RPMI7951 (cell line): ENCODE measurements at regions not wholly inside any gene's neighbourhood (a gene's known extent, or its start where the extent isn't known, plus 50 kb on each side); places are given as distances from the start of the nearest gene placed in this dataset.
A peak's percentile ranks its signal among the peaks of the same experiment; 100 is the strongest.

Experiments
- DNase-seq: peaks from one replicate; pipeline ENCODE4 v3.0.0-alpha.2; 2012; ENCODE audit warnings: low read depth

DNA sequence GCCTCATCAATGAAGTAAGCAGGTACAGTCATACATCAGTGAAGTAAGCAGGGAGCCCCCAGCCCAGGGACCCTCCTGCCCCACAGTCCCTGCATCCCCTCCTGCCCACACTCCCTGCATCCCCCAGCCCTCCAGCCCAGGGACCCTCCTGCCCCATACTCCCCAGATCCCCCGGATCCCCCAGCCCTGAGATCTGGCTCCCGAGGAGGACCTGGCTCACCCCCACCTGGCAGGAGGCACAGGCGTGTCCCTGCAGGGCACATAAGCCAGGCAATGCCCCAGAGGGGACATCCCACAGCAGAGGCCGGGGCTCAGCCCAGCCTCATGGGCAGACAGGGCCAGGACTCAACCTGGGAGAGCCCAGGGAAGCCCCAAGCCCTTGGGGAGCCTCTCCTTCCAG is 53.6 kb upstream of the TPM4 start:
- no peak for DNase-seq

DNA sequence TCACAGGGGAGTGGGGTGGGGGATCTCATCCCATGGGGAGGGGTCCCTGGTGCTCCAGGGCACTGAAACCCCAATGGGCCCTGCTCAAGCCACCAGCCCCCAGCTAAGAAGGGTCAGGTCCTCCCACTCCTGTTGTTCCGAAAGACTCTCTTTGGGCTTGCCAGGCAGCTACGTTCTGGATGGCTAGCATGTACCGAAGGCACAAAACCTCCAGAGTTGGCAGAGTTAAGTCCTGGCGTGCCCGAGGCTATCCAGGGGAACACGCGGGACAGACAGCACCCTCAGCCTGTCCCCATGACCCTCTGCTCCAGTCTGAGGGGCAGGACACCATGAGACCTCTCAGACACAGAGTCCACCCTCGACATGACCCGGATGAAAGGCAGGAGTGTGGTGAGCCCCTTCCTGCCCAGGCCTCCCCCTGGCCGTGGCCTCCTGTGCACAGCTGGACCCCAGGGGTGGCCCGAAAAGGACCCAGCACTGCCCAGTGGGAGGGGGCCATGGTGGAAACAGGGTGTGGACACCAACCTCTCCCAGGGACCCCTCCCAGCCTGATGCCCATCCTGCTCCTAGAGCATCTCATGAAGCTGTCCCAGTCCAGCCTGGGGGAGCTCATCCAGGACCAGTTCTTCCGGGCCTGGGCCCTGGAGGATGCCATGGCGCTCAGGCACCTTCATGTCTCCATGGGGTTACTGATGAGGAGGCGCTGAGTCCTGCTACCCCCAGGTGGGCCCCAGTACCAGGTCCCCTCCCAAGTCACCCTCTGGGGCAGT is 53.0 kb upstream of the TPM4 start:
- no peak for DNase-seq

DNA sequence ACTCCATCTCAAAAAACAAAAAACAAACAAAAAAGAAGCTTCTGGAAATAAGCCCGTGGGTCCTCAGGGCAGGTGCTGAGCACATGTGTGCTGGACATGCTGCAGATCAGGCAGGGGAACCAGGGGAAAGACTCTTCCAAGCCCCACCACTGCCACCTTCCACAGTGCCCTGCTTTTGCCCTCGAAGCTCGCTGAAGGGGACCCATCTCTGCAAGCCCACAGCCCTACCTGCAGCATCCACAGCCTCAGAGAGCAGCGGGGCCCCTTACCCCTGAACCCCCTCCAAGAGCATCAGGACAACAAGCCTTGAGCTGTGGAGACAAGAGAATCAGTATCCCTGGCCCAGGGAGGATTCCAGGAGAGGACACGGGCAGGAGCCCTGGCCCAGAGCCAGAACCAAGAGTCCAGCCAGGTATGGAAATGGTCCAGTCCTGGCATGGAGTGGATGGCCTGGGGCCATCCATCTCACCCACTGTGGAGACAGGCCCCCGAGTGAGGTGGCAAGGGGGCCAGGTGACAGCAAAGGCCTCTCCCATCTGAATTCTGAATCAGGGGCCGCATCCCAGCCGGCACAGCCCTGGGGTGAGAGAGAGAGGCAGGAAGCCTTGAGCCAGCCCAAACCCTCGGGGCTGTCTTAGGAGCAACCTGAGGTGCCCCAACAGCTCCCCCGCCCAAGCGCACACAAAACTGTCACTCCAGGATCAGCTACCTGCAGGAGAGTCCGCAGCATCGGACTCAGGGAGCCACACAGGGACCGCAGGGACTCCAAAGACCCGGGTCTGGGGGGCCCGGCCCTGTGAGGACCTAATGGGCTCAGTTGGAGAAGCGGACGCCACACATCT is 51.8 kb upstream of the TPM4 start:
- no peak for DNase-seq

DNA sequence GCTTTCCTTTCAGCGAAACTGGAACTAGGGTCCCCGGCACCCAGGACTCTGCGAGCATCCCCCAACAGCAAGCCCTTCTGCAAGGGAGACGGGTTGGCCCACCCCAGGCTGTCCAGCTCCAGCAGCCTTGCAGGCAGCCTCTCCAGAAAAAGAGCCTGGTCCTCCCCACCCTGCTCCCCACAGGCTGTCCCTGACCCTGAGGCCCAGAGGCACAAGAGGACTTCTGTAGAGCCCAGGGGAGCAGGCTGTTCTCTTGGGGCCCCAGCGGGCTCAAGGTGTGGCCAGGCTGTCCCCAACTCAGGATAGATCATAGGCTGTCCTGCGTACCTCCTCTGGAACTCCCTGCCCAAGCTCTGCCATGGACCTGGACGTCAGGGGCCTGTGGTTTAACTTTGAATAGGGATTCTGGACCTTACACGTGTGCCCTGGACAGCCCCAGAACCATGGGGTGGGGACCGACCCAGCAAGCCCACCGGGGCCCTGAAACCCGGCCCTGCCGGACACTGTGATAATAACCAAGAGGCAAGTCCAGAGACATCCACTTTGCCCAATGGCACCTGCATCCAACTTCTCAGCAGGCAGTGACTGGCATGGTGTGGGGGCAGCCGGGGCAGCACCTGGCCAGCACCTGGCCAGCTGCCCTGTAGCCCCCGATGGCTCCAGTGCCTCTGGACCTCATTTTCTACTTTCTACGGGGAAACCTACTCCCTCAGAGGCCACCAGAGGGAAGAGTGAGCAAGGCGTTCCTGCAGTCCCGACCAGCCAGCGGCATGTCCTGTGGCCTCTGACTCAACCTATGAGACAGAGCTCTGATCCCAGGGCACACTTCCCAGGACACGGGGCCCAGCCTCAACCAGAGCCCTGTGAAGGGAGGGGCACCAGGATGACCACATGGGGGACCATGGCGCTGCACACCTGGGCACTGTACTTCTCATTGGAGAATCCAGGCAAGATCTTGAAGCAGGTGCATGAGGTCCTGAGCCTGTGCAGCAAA is 50.9 kb upstream of the TPM4 start:
- DNase-seq: peak; percentile 73

DNA sequence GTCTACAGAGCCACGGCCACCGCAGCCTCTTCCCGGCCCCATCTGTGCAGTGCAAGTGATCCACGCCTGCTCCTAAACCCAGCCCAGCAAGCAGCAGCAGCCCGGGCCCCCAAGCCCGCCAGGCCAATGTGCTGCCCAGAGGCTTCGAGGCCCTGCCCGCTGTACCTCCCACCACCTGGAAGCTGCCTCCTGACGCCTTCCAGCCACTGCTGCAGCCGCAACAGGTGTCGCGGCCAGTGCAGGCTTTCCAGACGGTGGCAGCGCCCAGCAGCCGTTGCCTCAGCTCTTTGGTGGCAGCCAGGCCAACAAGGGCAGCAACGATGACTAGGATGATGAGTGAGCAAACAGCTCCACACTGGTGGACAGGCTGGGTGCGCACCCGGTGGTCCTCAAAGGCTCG is 50.2 kb upstream of the TPM4 start:
- DNase-seq: no peak
